HG03159 (cell line): ENCODE measurements at regions not wholly inside any gene's neighbourhood (a gene's known extent, or its start where the extent isn't known, plus 50 kb on each side); places are given as distances from the start of the nearest gene placed in this dataset.
"Not testable (repeated sequence)": the region's sequence is repeated elsewhere in the genome, so short reads cannot be mapped to it uniquely, and the experiment has no call there.

Experiments
- ATAC-seq: cut with Tn5 transposase; IDR thresholded peaks from one replicate; pipeline ENCODE4 v1.9.1; 2021; ENCODE audit warnings: mild to moderate bottlenecking, moderate library complexity; ENCODE audit not compliant: unreplicated experiment

DNA sequence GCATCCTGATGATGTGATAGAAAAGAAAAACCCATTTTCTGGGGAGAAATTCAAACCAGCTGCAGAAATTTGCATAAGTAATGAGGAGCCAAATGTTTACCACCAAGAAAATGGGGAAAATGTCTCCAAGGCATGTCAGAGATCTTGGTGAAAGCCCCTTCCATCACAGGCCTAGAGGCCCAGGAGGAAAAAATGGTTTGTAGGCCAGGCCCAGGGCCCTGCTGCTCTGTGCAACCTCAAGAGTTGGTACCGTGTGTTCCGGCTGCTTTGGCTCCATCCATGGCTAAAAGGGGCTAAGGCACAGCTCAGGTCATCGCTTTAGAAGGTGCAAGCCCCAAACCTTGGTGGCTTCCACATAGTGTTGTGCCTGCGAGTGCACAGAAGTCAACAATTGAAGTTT is 543.1 kb downstream of the ZNF608 start:
- no peak for ATAC-seq

DNA sequence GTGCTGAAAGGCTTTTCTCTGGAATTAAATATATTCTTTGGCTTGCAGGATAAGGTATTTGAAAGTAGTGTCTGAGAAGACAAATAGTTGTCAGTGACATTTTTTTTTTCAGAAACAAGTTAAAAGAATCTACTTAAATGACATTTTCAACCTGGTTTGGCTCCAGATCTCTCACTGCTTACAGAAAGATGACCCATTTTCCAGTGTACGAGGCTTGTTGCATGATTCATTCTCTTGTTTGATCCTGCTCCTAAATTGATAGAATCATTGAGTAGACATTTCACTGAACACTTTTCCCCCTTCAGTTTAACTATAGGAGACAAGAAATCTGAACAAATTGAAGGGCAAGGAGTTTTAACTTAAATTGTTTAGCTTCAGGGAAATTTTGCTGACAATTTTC is 546.1 kb downstream of the ZNF608 start:
- ATAC-seq: no peak

DNA sequence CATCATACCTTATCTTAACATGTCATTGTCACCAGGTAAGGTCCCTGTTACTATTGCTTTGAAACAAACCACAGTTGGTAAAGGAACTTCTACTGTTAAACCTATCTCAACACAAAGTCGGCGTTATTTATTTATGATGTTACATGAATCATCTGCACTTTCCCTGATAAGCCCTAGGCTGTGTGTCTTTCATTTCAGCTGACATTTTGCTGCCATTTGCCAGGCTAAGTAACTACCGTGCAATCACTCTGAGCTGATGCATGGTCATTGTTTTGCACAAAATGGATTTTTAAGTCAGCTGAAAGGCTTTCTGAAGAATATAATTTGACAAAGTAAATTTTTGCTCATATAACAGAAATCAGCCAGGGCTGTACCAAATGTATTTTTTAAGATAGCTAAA is 546.5 kb downstream of the ZNF608 start:
- ATAC-seq: no peak

DNA sequence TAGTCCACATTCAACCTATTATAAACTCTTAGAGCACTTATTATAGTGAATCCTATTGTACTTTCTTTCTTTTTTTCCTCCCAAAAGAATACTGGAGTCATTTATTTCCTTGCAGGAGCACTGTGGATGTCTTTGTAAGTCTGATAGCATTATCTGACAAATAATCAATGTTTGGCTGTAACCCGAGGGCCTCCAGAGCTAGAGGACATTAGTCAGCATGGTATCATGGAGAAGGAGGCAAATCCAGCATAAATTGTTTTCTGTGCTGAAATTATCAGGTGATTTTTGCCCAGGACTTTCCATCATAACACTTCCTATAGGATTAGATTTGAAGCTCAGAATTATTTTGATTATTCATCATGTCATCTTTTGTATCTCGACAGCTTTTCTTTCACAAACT is 551.0 kb downstream of the ZNF608 start:
- no peak for ATAC-seq

DNA sequence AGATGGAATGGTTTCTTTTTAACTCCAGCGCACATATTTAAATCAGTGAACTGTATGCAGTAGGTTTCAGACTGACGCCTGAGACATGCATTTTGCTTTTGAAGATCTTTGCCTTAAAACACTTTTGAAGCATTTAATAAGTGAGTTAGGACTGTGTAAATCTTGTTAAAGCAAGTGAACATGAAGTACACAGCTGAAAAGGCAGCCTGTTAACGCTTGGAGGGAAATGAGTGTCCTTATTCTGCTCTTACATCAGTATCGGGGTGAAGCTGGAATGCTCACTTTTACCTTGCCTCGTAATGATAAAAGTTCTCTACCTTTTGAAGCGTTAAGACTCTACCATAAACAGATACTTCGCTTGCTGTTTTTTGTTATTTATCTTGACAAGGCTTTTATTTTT is 552.2 kb downstream of the ZNF608 start:
- ATAC-seq: no peak

DNA sequence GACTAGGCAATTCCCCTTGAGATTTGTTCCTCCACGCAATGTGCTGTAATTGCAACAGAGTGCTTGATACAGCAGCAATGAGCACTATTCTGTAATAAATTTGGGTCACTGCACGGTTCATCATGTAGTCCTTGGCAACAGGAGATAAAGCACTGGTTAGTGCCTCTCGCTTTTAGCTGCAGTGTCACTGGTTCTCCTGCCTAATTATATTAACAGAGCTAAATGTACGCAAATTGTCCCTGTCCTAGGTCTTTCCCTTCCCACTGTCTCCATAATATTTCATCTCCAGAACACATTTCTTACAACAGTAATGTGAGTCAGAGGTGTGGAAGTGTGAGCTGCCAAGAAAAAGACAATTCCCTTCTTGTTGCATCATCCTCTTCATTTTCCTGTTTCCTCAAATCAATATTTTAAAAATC is 553.1 kb downstream of the ZNF608 start:
- no peak for ATAC-seq

DNA sequence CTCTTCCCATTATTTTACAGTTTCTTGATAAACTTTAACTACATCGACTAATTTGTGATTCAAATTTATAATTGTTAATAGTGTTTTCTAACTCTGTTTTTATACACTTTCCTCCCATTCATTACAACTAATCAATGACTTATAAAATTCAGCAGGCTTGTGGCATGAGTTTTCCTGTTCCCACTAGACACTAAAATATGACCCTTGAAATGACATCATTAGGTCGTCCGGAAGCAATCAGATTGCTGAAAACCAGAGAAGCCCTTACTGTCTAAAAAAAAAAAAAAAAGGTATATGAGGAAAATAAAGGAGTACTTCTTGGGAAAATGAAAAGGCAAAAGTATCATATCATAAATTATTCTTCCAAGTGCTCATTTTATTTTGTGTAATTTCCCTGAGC is 553.7 kb downstream of the ZNF608 start:
- ATAC-seq: no peak

DNA sequence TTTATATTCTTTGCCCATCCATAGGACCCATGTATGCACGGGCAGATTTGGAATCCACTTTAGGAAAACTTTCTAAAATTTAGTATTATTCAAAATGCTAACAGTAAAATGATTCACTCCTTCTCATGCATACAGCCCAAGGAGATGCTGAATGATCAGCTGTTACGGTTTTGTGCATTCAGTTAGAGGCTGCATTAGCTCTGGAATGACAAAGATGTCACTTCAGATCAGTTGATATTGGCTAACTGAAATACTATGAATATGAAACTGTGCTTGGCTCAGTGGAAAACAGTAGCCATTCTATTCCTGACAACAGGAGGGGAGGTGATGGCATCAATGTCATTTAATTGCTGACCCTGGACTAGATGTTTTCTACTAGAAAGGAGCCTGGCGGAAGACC is 560.7 kb downstream of the ZNF608 start:
- no peak for ATAC-seq

DNA sequence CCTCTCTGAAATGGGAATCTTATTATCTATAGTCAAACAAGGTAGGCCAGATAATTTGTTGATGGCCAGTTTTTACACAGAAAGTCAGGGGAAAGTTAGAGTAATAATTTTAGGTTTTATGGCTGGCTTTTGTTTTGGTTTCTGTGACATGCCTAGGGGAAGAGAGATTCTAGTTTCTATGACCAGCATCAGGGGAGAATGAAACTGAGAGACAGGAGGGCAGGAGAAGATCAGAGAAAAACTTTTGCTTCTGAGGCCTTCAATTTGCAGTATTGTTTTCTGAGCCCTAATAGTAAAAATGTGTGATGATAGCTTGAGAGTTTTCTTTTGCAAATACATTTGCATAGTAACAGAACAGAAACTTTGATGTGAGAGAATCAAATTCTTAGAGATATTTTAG is 564.3 kb downstream of the ZNF608 start:
- no peak for ATAC-seq

DNA sequence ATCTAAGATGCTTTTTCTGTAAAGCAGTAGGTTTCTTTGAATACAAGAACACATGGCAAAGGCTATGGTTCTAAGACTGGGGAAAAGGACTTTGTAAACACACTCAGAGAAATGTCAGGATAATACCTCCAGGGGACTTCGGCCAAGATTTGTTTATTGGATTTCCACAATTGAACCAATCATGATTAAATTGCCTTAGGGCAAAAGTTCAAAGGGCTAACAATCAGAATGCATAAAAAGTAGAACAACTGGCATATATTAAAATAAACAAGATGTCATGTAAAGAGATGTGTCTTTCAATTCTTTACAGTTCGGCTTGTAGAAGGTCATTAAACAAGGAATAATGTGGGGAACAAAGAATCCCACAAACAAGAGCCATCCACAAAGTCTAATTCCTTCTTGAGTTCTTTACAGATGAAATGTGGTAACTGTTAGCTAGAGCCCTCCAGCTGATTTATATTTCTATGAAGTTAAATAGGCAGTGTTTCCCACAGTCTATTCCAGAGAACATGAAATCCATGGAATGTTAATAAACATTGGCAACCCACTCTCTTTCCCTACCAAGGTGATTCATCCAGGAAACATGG is 565.5 kb downstream of the ZNF608 start:
- ATAC-seq: no peak

DNA sequence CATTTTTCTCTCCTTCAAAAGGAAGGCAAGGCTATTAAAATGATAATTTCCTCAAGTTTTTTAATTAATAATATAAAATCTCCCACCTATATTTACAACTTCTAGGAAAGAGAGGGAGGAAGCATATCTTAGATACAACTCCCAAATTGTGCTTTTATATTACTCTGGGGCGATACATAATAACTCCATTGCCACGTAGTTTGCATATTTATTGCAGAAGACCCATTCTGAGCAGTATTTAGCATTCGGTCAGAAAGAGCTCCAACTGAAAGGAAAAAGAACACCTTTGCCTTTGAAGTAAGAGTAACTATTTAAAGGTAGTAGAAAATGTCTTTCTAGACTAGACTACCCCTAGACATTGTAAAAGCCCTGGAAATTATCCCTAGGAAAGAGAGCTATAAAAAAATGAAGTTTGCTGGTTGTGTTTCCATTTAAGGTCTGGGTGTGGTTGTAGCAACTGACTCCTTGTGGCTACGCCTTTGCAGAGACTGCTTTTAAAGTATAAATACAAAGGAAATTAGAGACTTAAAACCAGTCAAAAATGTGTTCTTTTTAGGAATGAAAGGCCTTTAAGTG is 566.1 kb downstream of the ZNF608 start:
- no peak for ATAC-seq

DNA sequence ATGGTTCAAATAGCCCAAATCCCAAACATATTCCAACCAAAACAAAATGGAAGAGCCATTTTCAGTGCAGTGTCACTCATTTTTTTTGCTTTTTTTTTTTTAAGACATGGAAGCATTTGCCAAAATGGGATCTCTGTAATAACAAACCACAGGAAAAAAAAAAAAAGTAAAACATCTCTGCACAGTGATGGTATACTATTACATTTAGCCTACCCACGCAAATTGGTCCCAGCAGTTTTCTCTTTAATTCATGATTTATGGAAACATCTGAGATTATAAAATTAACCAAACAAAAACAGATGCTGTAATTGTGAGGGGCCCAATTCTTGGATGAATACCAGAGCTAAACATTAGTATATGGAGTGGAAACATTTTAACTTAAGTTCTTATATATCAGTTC is 566.6 kb downstream of the ZNF608 start:
- no peak for ATAC-seq

DNA sequence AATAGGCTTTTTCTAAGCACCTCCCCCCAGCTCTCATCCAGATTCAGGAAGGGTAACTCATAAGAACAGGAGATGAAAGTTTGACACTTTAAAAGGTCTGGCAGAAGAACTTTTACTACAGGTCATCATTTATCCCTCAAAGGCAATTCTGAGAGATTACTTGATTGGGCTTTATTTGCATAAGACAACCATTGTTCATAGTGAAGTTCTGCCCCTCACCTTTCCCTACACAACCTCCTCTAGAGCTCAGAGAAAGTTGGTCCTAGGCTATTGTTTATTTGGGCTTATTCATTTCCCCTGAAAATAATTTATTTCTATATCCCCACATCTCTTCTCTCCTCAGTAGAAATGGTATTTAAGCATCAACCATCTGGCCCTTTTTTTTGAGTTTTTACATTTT is 568.4 kb downstream of the ZNF608 start:
- ATAC-seq: no peak

DNA sequence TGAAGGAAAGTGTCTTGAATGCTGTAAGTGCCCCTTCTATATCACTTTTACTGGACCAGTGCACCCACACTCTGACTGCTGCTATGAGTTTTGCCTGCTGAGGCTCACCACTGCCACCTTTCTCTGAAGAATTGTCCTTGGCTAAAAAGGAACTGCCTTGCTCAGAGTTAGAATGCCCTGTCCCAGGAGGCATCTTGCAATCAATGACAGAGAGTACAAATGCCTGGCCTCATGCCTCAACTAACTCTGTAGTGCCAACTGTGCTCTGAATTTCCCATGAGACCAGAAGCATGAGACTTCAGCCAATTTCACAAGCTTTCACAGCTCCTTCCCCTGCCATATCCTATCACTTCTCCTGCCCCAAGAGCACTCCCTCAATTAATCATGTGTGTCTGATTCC is 569.7 kb downstream of the ZNF608 start:
- no peak for ATAC-seq

DNA sequence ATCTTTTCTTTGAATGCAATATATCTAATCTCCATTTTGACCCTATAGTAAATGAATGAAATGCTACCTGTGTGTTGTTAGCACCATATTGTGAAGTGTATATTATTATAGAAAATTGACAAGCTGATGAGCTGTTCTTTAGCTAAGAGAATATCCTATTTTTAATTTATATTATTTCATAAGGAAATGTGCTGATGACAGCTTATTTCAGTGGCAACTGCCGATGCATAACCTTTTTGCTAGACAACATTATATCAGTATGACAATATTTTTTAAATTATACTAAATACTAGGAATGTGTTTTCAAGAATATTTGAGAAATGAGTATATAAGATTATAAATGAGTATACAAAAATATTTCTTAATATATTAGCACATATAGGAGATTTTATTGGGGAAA is 573.1 kb downstream of the ZNF608 start:
- no peak for ATAC-seq

DNA sequence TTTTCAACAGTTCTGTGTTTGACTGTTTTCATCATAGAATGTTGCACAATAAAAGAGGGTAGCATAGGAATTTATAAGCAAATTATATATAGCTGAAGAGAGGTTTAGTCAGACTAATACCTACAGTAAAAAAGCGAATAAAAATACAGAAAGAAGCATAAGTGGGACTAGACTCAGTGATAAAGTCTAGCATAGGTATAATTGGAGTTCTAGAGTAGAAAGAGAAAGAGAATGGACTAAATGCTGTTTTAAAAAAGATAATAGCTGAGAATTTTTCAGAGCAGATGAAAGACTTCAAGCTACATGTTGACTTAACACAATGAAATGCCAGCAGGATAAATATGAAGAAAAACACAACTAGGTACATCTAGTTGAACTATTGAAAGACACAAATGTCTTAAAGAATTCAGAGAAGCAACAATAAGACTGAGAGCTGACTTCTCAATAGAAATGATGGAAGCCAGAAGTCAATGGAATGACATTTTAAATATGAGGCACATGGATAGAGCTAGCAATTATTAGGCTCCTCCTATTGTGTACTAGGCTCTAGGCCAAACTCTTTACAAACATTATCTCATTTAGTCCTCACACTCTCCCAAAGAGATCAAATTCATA is 573.9 kb downstream of the ZNF608 start:
- no peak for ATAC-seq

DNA sequence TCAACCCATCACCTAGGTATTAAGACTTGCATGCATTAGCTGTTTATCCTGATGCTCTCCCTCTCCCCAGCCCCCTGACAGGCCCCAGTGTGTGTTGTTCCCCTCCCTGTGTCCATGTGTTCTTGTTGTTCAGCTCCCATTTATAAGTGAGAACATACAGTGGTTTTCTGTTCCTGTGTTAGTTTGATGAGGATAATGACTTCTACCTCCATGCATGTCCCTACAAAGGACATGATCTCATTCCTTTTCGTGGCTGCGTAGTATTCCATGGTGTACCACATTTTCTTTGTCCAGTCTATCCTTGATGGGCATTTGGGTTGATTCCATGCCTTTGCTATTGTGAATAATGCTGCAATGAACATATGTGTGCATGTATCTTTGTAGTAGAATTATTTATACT is 578.3 kb downstream of the ZNF608 start:
- not testable (repeated sequence) for ATAC-seq

DNA sequence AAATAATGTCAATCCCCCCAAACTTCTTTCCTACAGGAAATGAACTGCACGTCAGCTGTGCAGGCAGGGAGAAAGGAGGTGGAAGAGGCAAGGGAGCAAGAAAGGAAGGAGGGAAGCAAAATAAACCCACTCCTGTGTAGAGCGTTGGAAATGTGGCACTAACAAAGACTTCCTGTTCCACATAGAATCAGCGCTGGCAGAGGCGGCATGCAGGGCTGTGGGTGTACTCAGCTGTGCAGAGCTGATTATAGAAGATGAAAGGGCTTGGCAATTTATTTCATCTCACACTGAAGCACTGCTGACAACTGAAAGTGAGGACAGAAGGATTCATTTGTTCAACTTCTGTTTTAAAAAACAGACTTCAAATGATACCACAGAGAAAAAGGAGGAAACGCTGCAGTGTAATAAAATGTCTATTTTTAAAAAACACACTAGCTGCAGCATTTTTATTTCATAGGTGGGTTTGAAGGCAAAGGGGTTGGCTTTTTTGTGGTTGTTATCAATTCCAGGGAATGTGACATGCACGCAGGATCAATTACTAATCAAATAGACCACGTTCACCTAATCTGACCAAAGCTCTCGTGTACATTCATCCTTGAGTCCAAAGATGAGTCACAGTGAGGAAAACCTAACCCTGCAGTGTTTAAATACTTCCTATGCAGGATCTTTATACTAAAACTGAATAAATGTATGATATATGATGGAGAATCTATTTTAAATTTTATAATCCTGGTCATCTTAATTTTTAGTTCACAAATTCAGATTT is 583.5 kb downstream of the ZNF608 start:
- ATAC-seq: no peak

DNA sequence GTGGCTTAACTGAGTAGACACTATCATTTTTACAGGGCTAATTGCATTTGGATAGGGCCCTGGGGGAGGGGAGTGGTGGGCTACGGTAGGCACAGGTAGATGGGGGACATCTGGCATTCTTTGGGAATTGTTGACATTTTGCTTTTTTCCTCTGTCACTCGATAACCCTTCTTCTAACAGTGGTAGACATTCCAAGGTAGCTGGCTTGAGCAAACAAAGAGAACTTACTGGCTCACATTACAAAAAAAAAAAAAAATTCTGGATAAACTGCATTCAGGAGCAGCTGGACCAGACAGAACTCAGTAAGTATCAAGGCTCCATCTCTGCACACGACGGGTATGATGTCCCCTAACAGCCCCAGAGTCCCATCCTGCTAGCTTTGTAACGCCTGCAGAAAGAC is 585.2 kb downstream of the ZNF608 start:
- no peak for ATAC-seq

DNA sequence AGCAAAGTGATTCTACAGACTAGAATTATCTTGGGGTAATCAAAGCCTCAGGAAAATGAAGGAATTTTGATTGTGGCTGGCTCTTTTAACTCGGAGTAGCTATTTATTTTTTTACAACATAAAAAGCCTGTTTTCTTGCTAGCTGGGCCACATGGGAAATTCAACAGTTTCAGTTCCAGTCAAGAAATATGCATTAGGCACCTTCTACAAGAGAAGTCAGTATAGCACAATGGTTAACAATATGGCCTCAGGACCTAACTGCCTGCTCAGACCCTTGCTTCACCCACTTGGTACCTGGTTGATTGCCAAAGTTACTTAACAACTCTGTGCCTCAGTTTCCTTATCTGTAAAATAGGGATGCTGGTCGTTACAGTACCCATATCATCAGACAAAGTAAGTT is 586.2 kb downstream of the ZNF608 start:
- ATAC-seq: no peak

DNA sequence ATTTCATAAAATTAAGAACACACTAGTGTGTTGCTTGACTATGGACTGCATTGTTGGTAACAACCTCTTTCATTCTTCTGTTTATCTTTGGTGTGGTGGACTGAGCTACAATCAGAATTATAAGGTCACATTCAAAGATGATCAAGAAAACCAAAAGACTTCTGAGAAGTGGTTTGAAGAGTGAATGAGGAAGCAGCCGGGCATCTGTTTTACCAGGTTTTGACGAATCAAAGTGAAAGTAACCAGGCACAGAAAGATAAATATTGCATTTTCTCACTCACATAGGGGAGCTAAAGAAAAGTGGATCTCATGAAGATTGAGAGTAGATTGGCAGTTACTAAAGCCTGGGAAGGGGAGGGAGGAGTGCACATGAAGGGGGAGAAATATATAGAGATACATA is 589.1 kb downstream of the ZNF608 start:
- no peak for ATAC-seq

DNA sequence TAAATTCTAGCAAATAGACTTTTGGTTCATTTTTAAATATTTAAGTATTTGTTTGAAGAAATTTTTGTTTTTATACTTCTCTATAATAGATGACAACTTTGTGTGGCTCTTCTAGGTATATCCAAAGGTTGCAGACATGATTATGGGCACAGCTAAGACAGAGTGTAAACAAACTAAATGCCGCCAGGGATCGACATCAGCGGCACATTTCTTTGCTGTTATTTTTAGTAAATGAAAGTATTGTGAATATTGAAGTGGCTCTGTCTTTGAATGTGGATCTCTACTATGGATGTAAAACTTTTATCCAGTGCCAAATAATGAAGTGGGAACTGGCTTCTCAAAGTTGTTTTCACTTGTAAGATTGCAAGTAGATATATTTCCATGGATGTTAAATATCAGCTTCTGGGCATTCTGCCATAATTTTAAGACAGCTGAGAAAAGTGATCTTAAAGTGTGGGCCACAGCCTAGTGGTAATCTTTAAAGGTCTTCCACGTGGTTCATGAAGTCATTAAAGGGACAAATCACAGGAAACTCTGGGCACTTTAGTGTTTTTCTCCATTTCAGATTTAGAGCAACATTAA is 589.9 kb downstream of the ZNF608 start:
- ATAC-seq: no peak
